ENCODE measurements at regions not wholly inside any gene's neighbourhood (a gene's known extent, or its start where the extent isn't known, plus 50 kb on each side); places are given as distances from the start of the nearest gene placed in this dataset.

DNA sequence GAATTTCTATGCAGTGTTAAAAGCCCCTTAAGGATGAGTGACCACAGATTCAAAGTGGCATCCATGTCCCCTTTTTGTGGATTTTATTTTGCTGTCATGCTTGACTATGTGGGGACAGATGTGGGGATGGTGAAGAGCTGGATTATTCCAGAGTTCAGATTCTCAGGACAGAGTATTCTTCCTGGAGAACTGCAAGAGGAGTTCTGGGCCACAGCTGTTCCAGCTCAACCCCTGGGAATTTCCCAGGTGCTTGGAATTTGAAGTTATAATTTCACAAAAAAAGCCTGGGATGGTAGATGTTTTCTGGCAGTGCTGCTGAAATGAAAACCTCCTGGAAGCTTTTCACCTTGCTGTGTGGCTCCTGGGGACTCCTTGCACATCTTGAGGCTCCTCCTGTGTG, 671.8 kb upstream of the MARCKS start:
- Histone ChIP-seq H3K79me2 (no peaks in the 10 kb centered on the region), H3K9me3 (ENCODE audit: control insufficient read depth, low read length) (no peaks in the 10 kb centered on the region), H3K27me3 (ENCODE audit: control insufficient read depth, insufficient read depth, low read length) (no peaks in the 10 kb centered on the region), H2AFZ (no peak overlapping the region), H3K36me3 (ENCODE audit: control insufficient read depth, insufficient read depth, low read length) (no peaks in the 10 kb centered on the region), H3K27ac (no peak overlapping the region), H3K4me3 (ENCODE audit: low read depth, low read length) (no peak overlapping the region), H3K4me2 (ENCODE audit: low read length) (no peak overlapping the region), H3K9ac (no peak overlapping the region), H3K4me1 (no peaks in the 10 kb centered on the region)
- TF ChIP-seq, protein P1, sequence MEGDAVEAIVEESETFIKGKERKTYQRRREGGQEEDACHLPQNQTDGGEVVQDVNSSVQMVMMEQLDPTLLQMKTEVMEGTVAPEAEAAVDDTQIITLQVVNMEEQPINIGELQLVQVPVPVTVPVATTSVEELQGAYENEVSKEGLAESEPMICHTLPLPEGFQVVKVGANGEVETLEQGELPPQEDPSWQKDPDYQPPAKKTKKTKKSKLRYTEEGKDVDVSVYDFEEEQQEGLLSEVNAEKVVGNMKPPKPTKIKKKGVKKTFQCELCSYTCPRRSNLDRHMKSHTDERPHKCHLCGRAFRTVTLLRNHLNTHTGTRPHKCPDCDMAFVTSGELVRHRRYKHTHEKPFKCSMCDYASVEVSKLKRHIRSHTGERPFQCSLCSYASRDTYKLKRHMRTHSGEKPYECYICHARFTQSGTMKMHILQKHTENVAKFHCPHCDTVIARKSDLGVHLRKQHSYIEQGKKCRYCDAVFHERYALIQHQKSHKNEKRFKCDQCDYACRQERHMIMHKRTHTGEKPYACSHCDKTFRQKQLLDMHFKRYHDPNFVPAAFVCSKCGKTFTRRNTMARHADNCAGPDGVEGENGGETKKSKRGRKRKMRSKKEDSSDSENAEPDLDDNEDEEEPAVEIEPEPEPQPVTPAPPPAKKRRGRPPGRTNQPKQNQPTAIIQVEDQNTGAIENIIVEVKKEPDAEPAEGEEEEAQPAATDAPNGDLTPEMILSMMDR (IDR thresholded peaks at IDR 0.05) = no peak

DNA sequence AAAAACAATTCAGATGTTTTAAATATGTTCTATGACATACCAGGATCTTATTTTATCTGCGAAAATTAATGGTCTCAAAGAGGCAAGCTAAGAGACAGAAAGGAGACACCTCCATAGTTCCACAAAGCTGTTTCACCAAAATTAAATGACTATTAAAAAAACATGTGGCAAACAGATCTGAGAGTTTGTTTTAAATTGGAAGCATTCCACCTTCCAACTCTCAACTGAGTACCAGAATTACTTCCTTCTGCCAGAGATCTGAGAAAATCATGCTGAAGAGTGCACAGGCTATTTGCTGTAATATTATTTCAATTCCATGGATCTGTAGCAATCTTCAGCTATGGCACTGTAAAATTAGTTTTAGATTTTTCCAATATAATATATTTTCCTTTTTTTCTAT, 669.5 kb upstream of the MARCKS start:
- TF ChIP-seq, protein P1 (IDR thresholded peaks at IDR 0.05) = no peak
- Histone ChIP-seq H3K9me3 (ENCODE audit: control insufficient read depth, low read length) (no peaks in the 10 kb centered on the region), H3K4me2 (ENCODE audit: low read length) (no peak overlapping the region), H3K9ac (no peak overlapping the region), H3K27me3 (ENCODE audit: control insufficient read depth, insufficient read depth, low read length) (no peaks in the 10 kb centered on the region), H2AFZ (no peak overlapping the region), H3K27ac (no peak overlapping the region), H3K4me1 (no peaks in the 10 kb centered on the region), H3K79me2 (no peaks in the 10 kb centered on the region), H3K4me3 (ENCODE audit: low read depth, low read length) (no peak overlapping the region), H3K36me3 (ENCODE audit: control insufficient read depth, insufficient read depth, low read length) (no peaks in the 10 kb centered on the region)

DNA sequence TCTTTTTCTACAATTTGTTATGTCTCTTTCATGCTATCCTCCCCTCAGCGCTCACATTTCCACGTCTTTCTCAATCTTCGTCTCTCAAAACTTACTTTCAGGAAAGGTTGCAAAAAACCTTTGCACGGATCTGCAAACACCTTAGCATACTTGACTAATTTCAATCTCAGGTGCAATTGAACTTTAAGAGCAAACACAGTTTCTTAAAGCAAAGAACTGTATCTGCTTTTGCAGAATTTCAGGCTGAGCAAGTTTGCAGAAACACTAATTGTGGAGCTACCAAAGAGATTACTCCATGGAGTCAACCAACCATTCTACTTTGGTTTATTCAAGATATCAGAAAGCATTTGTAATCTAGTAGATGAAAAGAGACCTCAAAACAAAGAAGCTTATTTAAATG, 668.2 kb upstream of the MARCKS start:
- H3K79me2 ChIP-seq = no peaks in the 10 kb centered on the region

DNA sequence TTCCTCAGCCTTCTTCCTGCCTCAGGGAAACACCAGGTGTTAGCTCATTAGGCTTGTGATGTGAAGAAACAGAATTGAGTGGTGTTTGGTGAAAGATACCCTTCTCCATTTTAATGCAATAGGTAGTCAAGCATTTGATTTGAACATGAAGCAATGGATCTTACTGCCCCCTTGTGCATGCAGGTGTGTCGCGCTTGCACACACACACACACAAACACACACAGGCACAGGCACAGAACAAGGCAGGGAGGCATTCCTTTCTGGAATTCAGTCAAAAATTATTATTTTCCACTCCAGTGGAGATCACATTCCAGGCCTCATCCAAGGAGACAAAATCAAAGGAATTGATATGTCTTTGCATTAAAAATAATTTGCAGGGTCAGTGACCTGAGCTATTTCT, 667.0 kb upstream of the MARCKS start:
- Histone ChIP-seq H3K9ac (no peak overlapping the region), H3K9me3 (ENCODE audit: control insufficient read depth, low read length) (no peaks in the 10 kb centered on the region), H3K4me2 (ENCODE audit: low read length) (no peak overlapping the region), H2AFZ (no peak overlapping the region), H3K4me1 (no peaks in the 10 kb centered on the region), H3K36me3 (ENCODE audit: control insufficient read depth, insufficient read depth, low read length) (no peaks in the 10 kb centered on the region), H3K27me3 (ENCODE audit: control insufficient read depth, insufficient read depth, low read length) (no peaks in the 10 kb centered on the region), H3K79me2 (no peaks in the 10 kb centered on the region), H3K4me3 (ENCODE audit: low read depth, low read length) (no peak overlapping the region), H3K27ac (no peak overlapping the region)
- TF ChIP-seq, protein P1 (IDR thresholded peaks at IDR 0.05) = no peak

More for the DNA sequence above, 668.2 kb upstream of the MARCKS start:
- no peak overlapping the region for H3K4me2 ChIP-seq (ENCODE audit: low read length)
- no peak overlapping the region for H3K27ac ChIP-seq
- no peak overlapping the region for H3K9ac ChIP-seq
- no peak overlapping the region for H2AFZ ChIP-seq
- H3K4me1 ChIP-seq = no peaks in the 10 kb centered on the region
- no peaks in the 10 kb centered on the region for H3K9me3 ChIP-seq (ENCODE audit: control insufficient read depth, low read length)
- H3K27me3 ChIP-seq (ENCODE audit: control insufficient read depth, insufficient read depth, low read length) = no peaks in the 10 kb centered on the region
- H3K4me3 ChIP-seq (ENCODE audit: low read depth, low read length) = no peak overlapping the region
- TF ChIP-seq, protein P1 (IDR thresholded peaks at IDR 0.05) = no peak
- no peaks in the 10 kb centered on the region for H3K36me3 ChIP-seq (ENCODE audit: control insufficient read depth, insufficient read depth, low read length)

DNA sequence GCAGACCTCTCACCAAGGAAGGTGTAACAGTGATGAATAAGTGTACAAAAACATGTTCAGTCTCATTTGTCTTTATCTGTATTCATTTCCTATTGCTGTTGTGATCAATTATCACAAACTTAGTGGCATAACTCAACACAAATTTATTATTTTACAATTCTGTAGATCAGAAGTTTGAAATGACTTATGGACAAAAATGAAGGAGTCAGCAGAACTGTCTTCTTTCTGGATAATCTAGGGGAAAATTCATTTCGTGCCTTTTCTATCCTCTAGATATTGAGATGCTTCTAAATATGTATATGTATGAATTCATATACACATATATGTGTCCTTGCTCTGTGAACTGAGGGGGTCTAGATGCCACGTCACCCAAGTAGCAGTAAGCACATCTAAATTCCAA, 663.1 kb upstream of the MARCKS start:
- Histone ChIP-seq H3K4me1 (no peaks in the 10 kb centered on the region), H3K36me3 (ENCODE audit: control insufficient read depth, insufficient read depth, low read length) (no peaks in the 10 kb centered on the region), H2AFZ (no peak overlapping the region), H3K27me3 (ENCODE audit: control insufficient read depth, insufficient read depth, low read length) (no peaks in the 10 kb centered on the region), H3K9me3 (ENCODE audit: control insufficient read depth, low read length) (no peaks in the 10 kb centered on the region), H3K4me3 (ENCODE audit: low read depth, low read length) (no peak overlapping the region), H3K79me2 (no peaks in the 10 kb centered on the region), H3K27ac (no peak overlapping the region), H3K9ac (no peak overlapping the region), H3K4me2 (ENCODE audit: low read length) (no peak overlapping the region)
- TF ChIP-seq, protein P1 (IDR thresholded peaks at IDR 0.05) = no peak
